Neural progenitor cell (in vitro differentiated cells): ENCODE measurements at regions not wholly inside any gene's neighbourhood (a gene's known extent, or its start where the extent isn't known, plus 50 kb on each side); places are given as distances from the start of the nearest gene placed in this dataset.

Experiments
- EZH2 ChIP-seq: fragments of 200-600 bp; sonication (generic); IDR thresholded peaks from 2 replicates; pipeline ENCODE4 v1.6.1; 2017; ENCODE audit warnings: antibody characterized with exemption, mild to moderate bottlenecking, moderate library complexity
- TF ChIP-seq, protein P1 (sequence below): fragments of 200-600 bp; sonication (generic); IDR thresholded peaks from 2 replicates; pipeline ENCODE4 v1.5.1; 2017; ENCODE audit warnings: antibody characterized with exemption, mild to moderate bottlenecking

DNA sequence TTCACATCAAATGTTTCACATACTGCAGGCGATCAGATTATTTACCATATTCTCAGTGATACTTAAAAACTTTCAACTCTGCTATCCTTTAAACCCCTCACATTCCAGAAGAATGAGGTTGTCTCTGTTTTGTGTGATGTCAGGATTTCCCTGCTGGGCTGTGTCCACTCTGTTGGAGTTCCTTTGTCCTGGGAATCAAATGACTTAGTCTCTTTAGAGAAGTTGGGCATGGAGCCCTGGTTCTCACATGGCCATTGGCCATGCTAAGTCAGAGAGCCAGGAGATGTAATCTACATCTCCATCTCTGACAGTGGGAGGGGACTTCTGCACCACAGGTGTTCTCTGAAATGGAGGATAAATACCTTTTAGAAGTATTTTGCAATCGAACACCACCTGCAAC, 205.1 kb upstream of the MAF start:
- TF ChIP-seq, protein P1, sequence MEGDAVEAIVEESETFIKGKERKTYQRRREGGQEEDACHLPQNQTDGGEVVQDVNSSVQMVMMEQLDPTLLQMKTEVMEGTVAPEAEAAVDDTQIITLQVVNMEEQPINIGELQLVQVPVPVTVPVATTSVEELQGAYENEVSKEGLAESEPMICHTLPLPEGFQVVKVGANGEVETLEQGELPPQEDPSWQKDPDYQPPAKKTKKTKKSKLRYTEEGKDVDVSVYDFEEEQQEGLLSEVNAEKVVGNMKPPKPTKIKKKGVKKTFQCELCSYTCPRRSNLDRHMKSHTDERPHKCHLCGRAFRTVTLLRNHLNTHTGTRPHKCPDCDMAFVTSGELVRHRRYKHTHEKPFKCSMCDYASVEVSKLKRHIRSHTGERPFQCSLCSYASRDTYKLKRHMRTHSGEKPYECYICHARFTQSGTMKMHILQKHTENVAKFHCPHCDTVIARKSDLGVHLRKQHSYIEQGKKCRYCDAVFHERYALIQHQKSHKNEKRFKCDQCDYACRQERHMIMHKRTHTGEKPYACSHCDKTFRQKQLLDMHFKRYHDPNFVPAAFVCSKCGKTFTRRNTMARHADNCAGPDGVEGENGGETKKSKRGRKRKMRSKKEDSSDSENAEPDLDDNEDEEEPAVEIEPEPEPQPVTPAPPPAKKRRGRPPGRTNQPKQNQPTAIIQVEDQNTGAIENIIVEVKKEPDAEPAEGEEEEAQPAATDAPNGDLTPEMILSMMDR: no peak
- TF ChIP-seq EZH2: no peak
